Cardiac muscle cell (in vitro differentiated cells and primary cell): ENCODE measurements at regions not wholly inside any gene's neighbourhood (a gene's known extent, or its start where the extent isn't known, plus 50 kb on each side); places are given as distances from the start of the nearest gene placed in this dataset.

Source experiments
- DNase-seq, 2 donors: peaks; one replicate each; pipeline versions ENCODE4 v3.0.0 to v3.0.0-alpha.2; 2010 to 2017; ENCODE audit warnings: low read depth in 1 of 2, low spot score in 1 of 2
- H3K27ac ChIP-seq: fragments of 200-600 bp; sonication (generic); 2 replicates; pipeline ENCODE4 v1.5.1; 2016
- H3K27me3 ChIP-seq: fragments of 200-600 bp; sonication (generic); 2 replicates; pipeline ENCODE4 v1.6.0; 2016; ENCODE audit warnings: control low read depth
- H3K36me3 ChIP-seq: fragments of 200-600 bp; sonication (generic); 2 replicates; pipeline ENCODE4 v1.5.1; 2016; ENCODE audit warnings: control low read depth
- H3K4me1 ChIP-seq: fragments of 200-600 bp; sonication (generic); 2 replicates; pipeline ENCODE4 v1.8.1; 2017; ENCODE audit warnings: low read depth, mild to moderate bottlenecking, mixed run types
- H3K4me3 ChIP-seq: fragments of 200-600 bp; sonication (generic); 2 replicates; pipeline ENCODE4 v1.5.1; 2016; ENCODE audit warnings: mild to moderate bottlenecking
- H3K9me3 ChIP-seq: fragments of 200-600 bp; sonication (generic); 2 replicates; pipeline ENCODE4 v1.5.1; 2017; ENCODE audit warnings: low read depth, mild to moderate bottlenecking, control low read depth
- TF ChIP-seq, protein P1 (sequence below): IDR thresholded peaks from 2 replicates; pipeline ENCODE4 v1.5.1; 2012; ENCODE audit warnings: low read depth, mild to moderate bottlenecking, low read length

DNA sequence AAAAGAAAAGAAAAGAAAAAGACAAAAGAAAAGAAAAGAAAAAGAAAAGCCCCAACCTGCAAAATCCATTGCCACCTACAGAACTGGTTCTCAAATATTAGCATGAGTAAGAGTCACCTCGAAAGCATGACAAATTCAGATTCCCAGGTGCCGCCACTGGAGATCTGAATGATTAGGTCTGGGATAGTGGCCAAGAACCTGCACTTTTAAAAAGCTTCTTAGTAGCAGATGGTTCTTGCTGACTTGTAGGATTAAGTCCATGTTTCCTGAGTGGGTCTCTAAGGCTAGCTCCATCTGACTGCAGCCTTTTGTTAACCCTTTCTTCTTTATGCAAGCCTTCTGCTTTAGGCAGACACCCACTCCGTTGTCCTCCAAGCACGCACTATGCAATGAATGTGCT lies 178.5 kb upstream of the CDH18 start:
- TF ChIP-seq, protein P1, sequence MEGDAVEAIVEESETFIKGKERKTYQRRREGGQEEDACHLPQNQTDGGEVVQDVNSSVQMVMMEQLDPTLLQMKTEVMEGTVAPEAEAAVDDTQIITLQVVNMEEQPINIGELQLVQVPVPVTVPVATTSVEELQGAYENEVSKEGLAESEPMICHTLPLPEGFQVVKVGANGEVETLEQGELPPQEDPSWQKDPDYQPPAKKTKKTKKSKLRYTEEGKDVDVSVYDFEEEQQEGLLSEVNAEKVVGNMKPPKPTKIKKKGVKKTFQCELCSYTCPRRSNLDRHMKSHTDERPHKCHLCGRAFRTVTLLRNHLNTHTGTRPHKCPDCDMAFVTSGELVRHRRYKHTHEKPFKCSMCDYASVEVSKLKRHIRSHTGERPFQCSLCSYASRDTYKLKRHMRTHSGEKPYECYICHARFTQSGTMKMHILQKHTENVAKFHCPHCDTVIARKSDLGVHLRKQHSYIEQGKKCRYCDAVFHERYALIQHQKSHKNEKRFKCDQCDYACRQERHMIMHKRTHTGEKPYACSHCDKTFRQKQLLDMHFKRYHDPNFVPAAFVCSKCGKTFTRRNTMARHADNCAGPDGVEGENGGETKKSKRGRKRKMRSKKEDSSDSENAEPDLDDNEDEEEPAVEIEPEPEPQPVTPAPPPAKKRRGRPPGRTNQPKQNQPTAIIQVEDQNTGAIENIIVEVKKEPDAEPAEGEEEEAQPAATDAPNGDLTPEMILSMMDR, result no peak
- no peak for DNase-seq
- H3K36me3 ChIP-seq, result no peaks in the 10 kb centered on the region

DNA sequence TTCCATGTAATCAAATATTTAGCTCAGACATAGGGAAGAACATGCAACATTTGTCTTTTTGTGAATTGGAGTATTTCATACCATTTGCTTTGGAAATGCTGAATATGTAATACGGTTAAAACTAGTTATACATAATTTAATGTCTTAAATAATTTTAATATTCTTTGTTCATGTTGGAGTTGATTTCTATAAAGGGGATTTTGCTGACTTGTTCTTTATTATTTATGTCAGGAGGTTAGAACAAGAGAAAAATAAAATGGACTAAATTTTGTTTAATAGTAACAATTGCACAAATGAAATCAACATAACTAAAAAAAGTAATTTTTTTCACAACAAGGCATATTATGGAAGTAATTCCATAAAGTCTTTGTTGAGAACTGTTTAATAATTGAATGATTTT lies 170.0 kb upstream of the CDH18 start:
- H3K27ac ChIP-seq, result no peak overlapping the region
- H3K9me3 ChIP-seq, result no peaks in the 10 kb centered on the region
- DNase-seq, result no peak
- no peaks in the 10 kb centered on the region for H3K36me3 ChIP-seq
- no peaks in the 10 kb centered on the region for H3K4me1 ChIP-seq
- TF ChIP-seq, protein P1, result no peak
- no peak overlapping the region for H3K4me3 ChIP-seq
- no peaks in the 10 kb centered on the region for H3K27me3 ChIP-seq

More for the DNA sequence above, 178.5 kb upstream of the CDH18 start:
- Histone ChIP-seq H3K9me3 (no peaks in the 10 kb centered on the region), H3K4me1 (no peaks in the 10 kb centered on the region), H3K27me3 (no peaks in the 10 kb centered on the region), H3K27ac (no peak overlapping the region), H3K4me3 (no peak overlapping the region)

DNA sequence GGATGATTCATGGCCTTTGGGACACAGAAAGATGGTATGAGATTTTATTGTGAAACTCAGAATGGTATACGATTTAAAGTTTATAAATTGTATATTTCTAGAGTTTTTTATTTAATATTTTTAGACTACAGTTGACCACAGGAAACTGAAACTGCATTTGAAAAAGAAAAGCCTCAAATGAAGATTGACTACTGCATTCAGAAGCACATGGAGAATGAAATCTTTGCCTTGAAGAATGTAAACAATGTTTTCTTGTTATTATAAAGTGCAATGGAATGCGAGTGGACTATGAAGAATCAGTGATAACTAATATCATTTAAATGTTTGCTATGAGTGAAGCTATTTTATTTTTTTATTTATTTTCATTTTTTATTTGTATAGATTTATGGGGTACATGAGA lies 169.1 kb upstream of the CDH18 start:
- H3K4me1 ChIP-seq, result no peaks in the 10 kb centered on the region
- H3K27ac ChIP-seq, result no peak overlapping the region
- H3K27me3 ChIP-seq, result no peaks in the 10 kb centered on the region
- TF ChIP-seq, protein P1, result no peak
- H3K9me3 ChIP-seq, result no peaks in the 10 kb centered on the region
- H3K36me3 ChIP-seq, result no peaks in the 10 kb centered on the region
- no peak overlapping the region for H3K4me3 ChIP-seq
- DNase-seq, result no peak

DNA sequence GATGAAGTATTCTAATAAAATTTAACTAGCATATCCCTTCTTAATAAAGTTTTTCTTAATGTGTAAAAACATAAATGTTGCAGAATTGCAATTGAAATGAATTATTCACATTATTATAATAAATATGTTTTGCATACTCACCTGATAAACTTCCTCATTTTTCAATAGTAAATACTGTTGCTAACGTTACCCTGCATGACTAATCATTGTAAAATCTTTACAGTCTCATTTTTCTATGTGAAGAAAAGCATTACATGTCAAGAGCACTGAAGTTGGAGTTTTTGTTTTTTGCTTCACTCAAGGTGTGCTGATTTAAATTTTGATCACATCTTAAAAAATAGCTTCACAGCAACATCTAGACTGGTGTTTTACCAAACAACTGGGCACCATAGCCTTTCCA lies 157.2 kb upstream of the CDH18 start:
- Histone ChIP-seq H3K4me1 (no peaks in the 10 kb centered on the region), H3K27me3 (no peaks in the 10 kb centered on the region), H3K9me3 (no peaks in the 10 kb centered on the region), H3K36me3 (no peaks in the 10 kb centered on the region), H3K27ac (no peak overlapping the region), H3K4me3 (no peak overlapping the region)
- TF ChIP-seq, protein P1, result no peak
- no peak for DNase-seq

DNA sequence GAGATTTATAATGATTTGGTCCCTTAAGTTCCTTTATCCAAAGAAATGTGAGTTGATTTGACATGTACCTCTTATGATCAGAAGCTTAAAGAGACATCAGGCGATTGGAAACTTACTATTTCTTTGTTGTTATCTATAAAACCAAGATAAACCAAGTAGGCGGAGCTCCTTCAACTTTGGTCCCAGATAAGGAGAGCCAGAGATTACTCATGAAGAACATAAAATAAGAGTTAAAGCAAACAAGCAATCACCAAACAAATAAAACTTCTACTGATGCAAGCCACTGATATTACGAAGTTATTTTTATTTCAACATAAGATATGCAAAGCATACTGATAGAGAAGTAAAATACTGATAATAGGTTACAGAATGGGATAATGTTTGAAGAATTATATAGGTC lies 141.5 kb upstream of the CDH18 start:
- Histone ChIP-seq H3K36me3 (no peaks in the 10 kb centered on the region), H3K4me1 (no peaks in the 10 kb centered on the region), H3K27me3 (no peaks in the 10 kb centered on the region), H3K9me3 (no peaks in the 10 kb centered on the region), H3K4me3 (no peak overlapping the region), H3K27ac (no peak overlapping the region)
- DNase-seq, result no peak
- TF ChIP-seq, protein P1, result no peak

DNA sequence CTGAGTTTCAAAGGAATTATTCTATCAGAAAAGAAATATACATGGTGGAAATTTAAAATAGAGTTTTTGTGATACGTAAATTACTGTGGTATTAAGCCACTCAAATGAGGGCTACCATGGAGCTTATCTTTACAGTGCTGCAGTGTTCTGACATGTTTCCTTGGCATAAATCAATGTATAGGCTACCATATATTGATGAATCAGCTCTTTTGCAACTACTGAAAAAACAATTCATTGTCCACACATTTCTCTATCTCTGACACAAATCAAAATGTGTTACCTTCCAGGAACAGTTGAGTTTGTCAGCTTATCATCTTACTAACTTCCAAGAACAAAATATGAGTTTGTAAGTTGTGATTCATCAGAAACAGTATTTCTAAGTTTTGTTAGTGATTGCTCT lies 140.3 kb upstream of the CDH18 start:
- Histone ChIP-seq H3K27me3 (no peaks in the 10 kb centered on the region), H3K27ac (no peak overlapping the region), H3K9me3 (no peaks in the 10 kb centered on the region), H3K4me3 (no peak overlapping the region), H3K36me3 (no peaks in the 10 kb centered on the region), H3K4me1 (no peaks in the 10 kb centered on the region)
- TF ChIP-seq, protein P1, result no peak
- DNase-seq, result no peak
